ENCODE measurements at regions not wholly inside any gene's neighbourhood (a gene's known extent, or its start where the extent isn't known, plus 50 kb on each side); places are given as distances from the start of the nearest gene placed in this dataset.

DNA sequence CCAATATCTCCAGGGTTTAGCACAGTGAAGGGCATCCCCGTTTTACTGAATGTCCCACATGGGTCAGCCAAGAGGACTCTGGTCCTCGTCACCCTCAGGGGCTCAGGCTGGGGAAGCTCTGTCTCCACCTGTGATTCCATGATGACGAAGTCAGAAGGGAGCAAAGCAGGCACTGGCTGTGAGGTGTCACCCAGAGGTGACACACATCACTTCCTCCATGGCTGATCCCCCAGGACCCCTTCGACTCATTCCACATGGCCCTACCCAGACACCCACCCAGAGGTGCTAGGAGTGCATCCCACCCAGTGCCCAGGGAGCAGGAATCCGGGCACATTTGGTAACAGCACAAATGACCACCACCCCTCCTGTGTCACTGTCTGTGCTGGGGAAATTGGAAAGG, 145.2 kb upstream of the VSTM2B start (continued):
- TF ChIP-seq, protein P1, sequence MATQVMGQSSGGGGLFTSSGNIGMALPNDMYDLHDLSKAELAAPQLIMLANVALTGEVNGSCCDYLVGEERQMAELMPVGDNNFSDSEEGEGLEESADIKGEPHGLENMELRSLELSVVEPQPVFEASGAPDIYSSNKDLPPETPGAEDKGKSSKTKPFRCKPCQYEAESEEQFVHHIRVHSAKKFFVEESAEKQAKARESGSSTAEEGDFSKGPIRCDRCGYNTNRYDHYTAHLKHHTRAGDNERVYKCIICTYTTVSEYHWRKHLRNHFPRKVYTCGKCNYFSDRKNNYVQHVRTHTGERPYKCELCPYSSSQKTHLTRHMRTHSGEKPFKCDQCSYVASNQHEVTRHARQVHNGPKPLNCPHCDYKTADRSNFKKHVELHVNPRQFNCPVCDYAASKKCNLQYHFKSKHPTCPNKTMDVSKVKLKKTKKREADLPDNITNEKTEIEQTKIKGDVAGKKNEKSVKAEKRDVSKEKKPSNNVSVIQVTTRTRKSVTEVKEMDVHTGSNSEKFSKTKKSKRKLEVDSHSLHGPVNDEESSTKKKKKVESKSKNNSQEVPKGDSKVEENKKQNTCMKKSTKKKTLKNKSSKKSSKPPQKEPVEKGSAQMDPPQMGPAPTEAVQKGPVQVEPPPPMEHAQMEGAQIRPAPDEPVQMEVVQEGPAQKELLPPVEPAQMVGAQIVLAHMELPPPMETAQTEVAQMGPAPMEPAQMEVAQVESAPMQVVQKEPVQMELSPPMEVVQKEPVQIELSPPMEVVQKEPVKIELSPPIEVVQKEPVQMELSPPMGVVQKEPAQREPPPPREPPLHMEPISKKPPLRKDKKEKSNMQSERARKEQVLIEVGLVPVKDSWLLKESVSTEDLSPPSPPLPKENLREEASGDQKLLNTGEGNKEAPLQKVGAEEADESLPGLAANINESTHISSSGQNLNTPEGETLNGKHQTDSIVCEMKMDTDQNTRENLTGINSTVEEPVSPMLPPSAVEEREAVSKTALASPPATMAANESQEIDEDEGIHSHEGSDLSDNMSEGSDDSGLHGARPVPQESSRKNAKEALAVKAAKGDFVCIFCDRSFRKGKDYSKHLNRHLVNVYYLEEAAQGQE (IDR thresholded peaks at IDR 0.05; ENCODE audit: low read depth) = no peak
- TF ChIP-seq EGR1 (IDR thresholded peaks at IDR 0.05; ENCODE audit: low read depth) (no peak), ZFX (IDR thresholded peaks at IDR 0.05) (no peak), RAD21 (IDR thresholded peaks at IDR 0.05; ENCODE audit: low read depth) (no peak), TCF7L2 (IDR thresholded peaks at IDR 0.05; ENCODE audit: borderline replicate concordance, extremely low read depth, insufficient read depth, insufficient read length) (no peak), EZH2phosphoT487 (IDR thresholded peaks at IDR 0.05; ENCODE audit: borderline replicate concordance) (no peak)

- BruUV-seq (replicated peaks) = no TSS peak
- DNase-seq (ENCODE audit: low read depth, low spot score) (no peak), ATAC-seq (no peak)
- H3K36me3 ChIP-seq (ENCODE audit: control insufficient read depth in 1 of 2, insufficient read depth in 2 of 2, low read length in 2 of 2) = no peaks in the 10 kb centered on the region
- H3K27ac ChIP-seq (ENCODE audit: low read depth, low read length) = no peak overlapping the region
- no peaks in the 10 kb centered on the region for H3K9me2 ChIP-seq (ENCODE audit: insufficient read depth)
- no peaks in the 10 kb centered on the region for H4K20me1 ChIP-seq (ENCODE audit: insufficient read depth)
- no peak overlapping the region for H2AFZ ChIP-seq (ENCODE audit: low read depth, low read length, poor library complexity, severe bottlenecking)
- no peaks in the 10 kb centered on the region for H3K79me2 ChIP-seq (ENCODE audit: insufficient read depth, low read length)
- RAD21 ChIA-PET (ENCODE audit: low non-redundant PET in 1 of 2, low total read pairs in 2 of 2, uncharacterized antibody in 2 of 2, unreplicated experiment in 2 of 2) = no interaction called here
- intact Hi-C loops (cut with micrococcal nuclease) = no loop called here
- no peaks in the 10 kb centered on the region for H3K9me3 ChIP-seq (ENCODE audit: control insufficient read depth in 1 of 2, insufficient read depth in 1 of 2, low read depth in 1 of 2, low read length in 2 of 2)
- no peak overlapping the region for H3K4me2 ChIP-seq (ENCODE audit: low read length)
- H3K27me3 ChIP-seq (ENCODE audit: insufficient read depth, low read length) = peaks cover 16% of the 10 kb centered on the region
- CTCF ChIA-PET = no interaction called here
- no peak overlapping the region for H3K9ac ChIP-seq (ENCODE audit: low read length)
- no peak overlapping the region for H3K4me3 ChIP-seq (replicated peaks in 1 of 2; ENCODE audit: low read depth in 1 of 2, low read length in 2 of 2)
- POLR2A ChIA-PET = no interaction called here
- H3K4me1 ChIP-seq (ENCODE audit: control insufficient read depth in 1 of 2, insufficient read depth in 2 of 2, low read length in 2 of 2) = no peaks in the 10 kb centered on the region
- TF ChIP-seq, protein P1 (IDR thresholded peaks at IDR 0.05; ENCODE audit: low read depth) = no peak
- TF ChIP-seq, protein P2, sequence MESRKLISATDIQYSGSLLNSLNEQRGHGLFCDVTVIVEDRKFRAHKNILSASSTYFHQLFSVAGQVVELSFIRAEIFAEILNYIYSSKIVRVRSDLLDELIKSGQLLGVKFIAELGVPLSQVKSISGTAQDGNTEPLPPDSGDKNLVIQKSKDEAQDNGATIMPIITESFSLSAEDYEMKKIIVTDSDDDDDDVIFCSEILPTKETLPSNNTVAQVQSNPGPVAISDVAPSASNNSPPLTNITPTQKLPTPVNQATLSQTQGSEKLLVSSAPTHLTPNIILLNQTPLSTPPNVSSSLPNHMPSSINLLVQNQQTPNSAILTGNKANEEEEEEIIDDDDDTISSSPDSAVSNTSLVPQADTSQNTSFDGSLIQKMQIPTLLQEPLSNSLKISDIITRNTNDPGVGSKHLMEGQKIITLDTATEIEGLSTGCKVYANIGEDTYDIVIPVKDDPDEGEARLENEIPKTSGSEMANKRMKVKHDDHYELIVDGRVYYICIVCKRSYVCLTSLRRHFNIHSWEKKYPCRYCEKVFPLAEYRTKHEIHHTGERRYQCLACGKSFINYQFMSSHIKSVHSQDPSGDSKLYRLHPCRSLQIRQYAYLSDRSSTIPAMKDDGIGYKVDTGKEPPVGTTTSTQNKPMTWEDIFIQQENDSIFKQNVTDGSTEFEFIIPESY (IDR thresholded peaks at IDR 0.05; ENCODE audit: extremely low read depth, insufficient replicate concordance, low read length) = no peak
- TF ChIP-seq ZNF274 (IDR thresholded peaks at IDR 0.05; ENCODE audit: low read depth, low read length) = no peak
- no peak for TF ChIP-seq MAX (IDR thresholded peaks at IDR 0.05)
- TF ChIP-seq EGR1 (IDR thresholded peaks at IDR 0.05; ENCODE audit: low read depth) = no peak
- no peak for TF ChIP-seq TCF7L2 (IDR thresholded peaks at IDR 0.05; ENCODE audit: borderline replicate concordance, extremely low read depth, insufficient read depth, insufficient read length)
- no peak for TF ChIP-seq SIN3A (IDR thresholded peaks at IDR 0.05; ENCODE audit: low read depth)
- no peak for TF ChIP-seq ATF3 (IDR thresholded peaks at IDR 0.05)
- TF ChIP-seq RAD21 (IDR thresholded peaks at IDR 0.05; ENCODE audit: low read depth) = no peak
- TF ChIP-seq ELF1 (IDR thresholded peaks at IDR 0.05; ENCODE audit: borderline replicate concordance, low read depth) = no peak
- TF ChIP-seq POLR2AphosphoS5 (IDR thresholded peaks at IDR 0.05; ENCODE audit: low read depth, low read length) = no peak
Observed at GRCh38 chr19:29381353-29382203, 144.2 kb upstream of the VSTM2B start.
